Astrocyte of the spinal cord (primary cell): ENCODE measurements at regions not wholly inside any gene's neighbourhood (a gene's known extent, or its start where the extent isn't known, plus 50 kb on each side); places are given as distances from the start of the nearest gene placed in this dataset.

Experiments
- DNase-seq: peaks from one replicate; pipeline ENCODE4 v3.0.0; 2011; ENCODE audit warnings: low read depth, low spot score
- H3K4me3 ChIP-seq: 2 replicates; pipeline ENCODE4 v1.5.1; 2011; ENCODE audit warnings: low read depth, mild to moderate bottlenecking, low read length, moderate library complexity
- in situ Hi-C: cut with HindIII; loops from 2 replicates; pipeline ENCODE4 v1.10.0; 2017; ENCODE audit warnings: low sequenced_read_pairs
- TF ChIP-seq, protein P1 (sequence below): IDR thresholded peaks from 2 replicates; pipeline ENCODE4 v1.5.1; 2012; ENCODE audit warnings: low read depth, mild to moderate bottlenecking, low read length, inconsistent platforms

DNA sequence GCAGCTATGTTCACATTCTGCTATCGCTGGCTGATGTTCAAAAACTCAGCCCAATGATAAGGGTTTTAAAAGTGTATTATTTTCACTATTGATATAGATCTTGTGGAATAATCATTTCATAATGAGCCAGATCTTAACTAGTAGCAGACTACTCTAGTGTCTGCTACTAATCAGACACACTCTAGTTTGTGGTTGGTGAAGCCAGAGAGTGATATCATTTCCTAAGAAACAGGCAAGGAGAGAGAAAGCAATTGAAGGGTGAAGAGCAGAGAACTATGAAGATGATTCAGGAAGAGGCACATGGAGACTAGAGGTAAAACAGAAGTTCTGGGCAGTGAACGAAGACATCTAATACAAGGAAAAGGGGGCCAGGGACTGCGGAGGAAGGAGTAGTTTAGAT, 58.2 kb upstream of the BET1 start:
- TF ChIP-seq, protein P1, sequence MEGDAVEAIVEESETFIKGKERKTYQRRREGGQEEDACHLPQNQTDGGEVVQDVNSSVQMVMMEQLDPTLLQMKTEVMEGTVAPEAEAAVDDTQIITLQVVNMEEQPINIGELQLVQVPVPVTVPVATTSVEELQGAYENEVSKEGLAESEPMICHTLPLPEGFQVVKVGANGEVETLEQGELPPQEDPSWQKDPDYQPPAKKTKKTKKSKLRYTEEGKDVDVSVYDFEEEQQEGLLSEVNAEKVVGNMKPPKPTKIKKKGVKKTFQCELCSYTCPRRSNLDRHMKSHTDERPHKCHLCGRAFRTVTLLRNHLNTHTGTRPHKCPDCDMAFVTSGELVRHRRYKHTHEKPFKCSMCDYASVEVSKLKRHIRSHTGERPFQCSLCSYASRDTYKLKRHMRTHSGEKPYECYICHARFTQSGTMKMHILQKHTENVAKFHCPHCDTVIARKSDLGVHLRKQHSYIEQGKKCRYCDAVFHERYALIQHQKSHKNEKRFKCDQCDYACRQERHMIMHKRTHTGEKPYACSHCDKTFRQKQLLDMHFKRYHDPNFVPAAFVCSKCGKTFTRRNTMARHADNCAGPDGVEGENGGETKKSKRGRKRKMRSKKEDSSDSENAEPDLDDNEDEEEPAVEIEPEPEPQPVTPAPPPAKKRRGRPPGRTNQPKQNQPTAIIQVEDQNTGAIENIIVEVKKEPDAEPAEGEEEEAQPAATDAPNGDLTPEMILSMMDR, result no peak
- no peak for DNase-seq
- H3K4me3 ChIP-seq, result no peak overlapping the region
- in situ Hi-C loops, result no loop called here

DNA sequence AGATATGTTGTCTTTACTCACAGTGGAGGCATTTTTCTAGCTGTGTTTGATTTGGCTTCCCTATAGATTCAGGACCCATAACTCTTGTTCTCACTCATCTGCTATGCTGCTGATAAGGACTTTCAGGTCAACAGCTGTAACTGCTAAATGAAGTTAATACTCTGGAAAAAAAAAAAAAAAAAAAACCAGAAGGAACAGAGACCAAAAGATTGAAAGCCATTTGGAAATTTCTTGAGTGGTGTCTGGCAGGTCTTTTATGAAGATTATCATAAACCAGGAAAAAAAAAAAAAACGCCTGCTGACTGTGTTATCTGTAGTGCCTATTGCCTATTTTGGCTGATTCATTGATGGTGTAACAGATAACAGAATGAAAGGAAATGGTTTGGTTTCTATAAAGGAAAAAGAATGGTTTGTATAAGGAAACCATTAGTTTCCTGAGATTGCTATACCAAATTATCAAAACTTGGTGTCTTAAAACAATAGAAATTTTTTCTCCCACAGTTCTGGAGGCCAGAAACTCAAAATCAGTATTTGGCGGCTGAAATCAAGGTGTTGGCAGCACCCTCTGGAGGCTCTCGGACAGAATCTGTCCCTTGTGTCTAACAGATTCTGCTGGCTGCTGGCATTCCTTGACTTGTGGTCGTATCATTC, 60.5 kb upstream of the BET1 start:
- in situ Hi-C loops, result no loop called here
- no peak for DNase-seq
- TF ChIP-seq, protein P1, result no peak
- H3K4me3 ChIP-seq, result no peak overlapping the region

DNA sequence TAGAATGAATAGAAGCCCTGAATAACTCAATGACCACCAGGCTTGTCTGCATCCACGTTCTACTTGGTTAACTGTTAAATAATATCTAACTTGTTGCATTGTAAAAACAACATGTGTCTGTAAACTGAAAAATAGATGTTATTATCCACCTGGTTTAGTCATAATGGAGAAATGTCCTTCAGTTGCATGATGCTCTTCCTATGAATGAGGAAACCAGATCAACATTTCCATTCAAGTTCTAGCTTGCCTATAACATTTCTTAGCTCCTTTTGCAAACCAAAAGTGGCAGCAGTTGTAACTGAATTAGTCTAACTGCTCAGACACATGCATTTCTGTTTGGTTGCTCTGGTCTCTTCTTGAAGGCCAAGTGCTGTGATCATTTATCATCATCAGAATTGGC, 62.9 kb upstream of the BET1 start:
- in situ Hi-C loops, result no loop called here
- DNase-seq, result no peak
- TF ChIP-seq, protein P1, result no peak

DNA sequence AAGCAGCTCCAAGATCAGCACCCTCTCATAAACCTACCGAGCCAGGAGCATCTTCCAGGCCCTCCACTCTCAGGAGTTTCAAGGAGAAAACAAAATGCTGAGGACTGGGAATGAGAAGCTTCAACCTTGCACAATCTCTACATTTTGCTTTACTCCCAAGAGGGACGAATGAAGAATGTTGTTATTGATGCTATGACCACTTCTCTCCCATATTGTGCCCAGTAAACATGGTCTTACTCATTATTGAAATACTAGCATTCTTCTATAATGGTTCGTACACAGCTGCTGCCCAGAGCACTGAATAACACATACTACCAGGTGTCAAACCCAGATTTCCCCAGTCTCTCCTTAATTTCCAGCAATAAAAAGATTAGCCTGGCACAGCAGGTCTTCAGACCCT, 63.4 kb upstream of the BET1 start:
- in situ Hi-C loops, result no loop called here
- no peak overlapping the region for H3K4me3 ChIP-seq
- TF ChIP-seq, protein P1, result no peak
- DNase-seq, result no peak

More for the DNA sequence above, 62.9 kb upstream of the BET1 start:
- no peak overlapping the region for H3K4me3 ChIP-seq

DNA sequence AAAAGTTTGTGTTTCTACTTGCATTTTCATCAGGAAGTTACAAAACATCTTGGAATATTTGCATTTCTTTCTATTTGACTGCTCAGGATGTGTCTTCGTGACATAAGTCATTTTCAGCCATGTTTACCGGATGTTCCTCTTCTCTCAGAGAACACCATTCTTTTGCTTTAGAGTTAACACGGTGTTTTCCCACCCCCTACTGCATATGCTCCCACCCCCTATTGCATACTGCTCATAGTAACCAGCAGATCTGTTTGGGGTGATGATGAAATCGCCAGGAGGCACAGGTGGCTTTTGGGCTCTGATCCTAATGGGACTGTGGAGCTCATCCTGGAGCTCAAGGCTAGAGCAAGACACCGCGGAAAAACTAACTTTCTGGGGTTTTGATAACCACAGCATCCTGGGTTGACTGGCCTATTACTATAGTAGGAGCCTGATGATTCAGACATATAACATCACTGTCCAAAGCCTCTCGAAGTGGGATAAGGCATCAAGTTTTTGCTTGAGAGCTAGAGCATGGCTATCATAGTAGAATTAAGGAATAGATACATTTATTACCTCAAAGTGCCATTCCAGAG, 65.1 kb upstream of the BET1 start:
- no peak overlapping the region for H3K4me3 ChIP-seq
- in situ Hi-C loops, result no loop called here
- TF ChIP-seq, protein P1, result no peak
- DNase-seq, result no peak

DNA sequence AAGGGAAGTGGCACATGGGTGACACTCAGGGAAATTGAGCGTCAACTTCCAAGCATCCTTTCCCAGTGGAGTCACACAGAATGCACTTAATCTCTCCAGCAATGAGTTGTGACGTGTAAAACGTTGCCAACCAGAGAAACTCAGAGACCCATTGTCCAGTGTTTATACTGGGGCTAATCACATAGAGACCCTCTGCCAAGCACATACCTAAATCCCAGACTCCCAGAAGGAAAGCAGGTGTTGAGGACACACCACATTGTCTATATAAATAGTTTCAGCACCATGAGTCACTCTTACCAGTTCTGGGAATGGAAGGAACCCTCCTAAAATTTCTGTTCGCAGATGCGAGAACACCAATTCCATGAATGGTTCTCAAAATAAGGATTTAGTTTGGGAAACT, 76.4 kb upstream of the BET1 start:
- in situ Hi-C loops, result no loop called here
- no peak for DNase-seq
- TF ChIP-seq, protein P1, result no peak
- no peak overlapping the region for H3K4me3 ChIP-seq

DNA sequence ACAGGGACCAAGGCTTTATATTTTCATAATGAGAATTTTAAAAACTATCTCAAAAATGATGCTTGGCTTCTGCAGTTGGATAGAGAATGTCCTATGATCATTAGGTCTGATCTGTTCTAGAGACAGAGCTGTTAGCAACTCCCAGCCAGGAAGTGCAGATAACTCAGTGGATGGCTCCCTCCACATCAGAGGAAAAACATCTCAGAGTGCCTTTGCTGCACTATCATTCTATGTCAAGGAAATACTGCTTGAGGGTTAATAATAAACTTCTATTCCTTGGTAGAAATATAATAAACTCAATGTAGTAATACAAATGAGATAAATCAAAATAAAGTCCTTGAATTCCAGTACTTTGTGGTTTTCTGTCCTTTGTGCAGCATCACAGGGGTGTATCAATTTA, 78.0 kb upstream of the BET1 start:
- TF ChIP-seq, protein P1, result no peak
- DNase-seq, result no peak
- in situ Hi-C loops, result no loop called here
- no peak overlapping the region for H3K4me3 ChIP-seq
